ENCODE measurements at regions not wholly inside any gene's neighbourhood (a gene's known extent, or its start where the extent isn't known, plus 50 kb on each side); places are given as distances from the start of the nearest gene placed in this dataset.
"Not testable (repeated sequence)": the region's sequence is repeated elsewhere in the genome, so short reads cannot be mapped to it uniquely, and the experiment has no call there.

DNA sequence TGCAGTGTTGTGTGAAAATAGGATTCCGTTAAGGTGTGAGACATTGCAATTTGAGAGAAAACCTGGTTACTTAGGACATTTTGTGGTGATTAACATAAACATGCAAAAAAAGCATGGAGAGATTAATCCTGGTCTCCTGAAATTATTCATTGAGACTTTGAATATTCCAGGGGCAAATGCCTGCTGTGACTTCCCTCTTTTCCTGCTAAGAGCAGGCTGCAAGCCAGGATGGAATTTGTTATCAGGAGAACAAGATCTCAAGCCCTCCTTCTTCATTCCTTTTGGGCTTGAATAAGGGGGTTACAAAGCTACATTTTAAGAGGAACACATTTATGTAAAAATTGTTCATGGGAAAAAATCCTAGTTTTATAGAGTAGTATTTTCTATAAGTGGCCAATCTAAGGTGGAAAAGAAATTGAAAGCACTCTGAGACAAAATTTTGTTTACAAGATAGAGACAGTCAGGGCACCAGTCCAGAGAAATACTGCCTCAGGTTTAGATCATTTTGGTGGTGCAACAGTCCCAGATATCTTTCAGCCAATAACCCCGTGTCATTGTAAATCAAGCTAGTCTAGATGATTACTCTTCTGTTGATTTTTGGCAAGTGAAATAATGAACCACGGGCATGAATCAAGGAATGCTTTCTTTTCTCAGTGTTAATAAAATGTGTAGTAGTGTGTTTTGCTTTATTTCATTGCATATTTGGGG, 1528.3 kb upstream of the AGA start:
- no peak for DNase-seq (ENCODE audit: low read depth)

DNA sequence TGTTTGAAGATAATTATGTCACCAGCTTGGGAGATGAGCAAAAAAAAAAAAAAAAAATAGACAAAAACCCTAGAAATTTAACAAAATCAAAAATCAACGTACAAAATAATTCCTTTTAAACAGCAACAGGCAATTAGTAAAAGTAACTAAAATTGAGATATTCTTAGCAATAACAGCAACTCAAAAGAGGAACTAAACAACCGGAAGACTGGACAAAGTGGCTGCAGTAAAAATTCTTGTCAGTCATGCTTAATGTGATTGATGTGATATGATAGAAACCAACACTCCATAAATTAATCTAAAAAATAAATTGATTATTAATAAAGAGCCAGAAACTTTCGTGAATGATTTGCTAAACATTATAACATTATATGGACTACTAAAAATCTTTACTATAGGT, 1534.6 kb upstream of the AGA start:
- no peak for DNase-seq (ENCODE audit: low read depth)

DNA sequence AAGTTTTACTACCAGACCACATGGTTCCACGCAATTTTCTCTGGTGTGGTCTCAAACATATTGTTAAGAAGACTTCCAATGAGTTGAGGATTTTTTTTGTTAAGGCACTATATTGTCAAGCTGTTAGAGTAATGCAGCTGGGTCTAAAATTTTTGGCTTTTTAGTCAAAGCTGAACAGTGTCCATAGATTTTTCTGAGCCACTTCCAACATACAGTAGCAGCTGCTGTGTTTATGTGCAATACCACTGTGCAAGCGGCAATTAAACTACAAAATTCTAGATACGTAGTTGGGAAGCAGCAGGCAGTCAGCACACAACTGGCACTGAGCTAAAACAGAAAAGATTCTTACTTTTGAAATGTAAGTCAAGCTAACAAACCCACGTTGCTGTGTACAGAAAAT, 1551.1 kb upstream of the AGA start:
- DNase-seq (ENCODE audit: low read depth), result no peak

GRCh38 chr4:179001918-179002317, 1559.7 kb upstream of the AGA start:
- DNase-seq (ENCODE audit: low read depth), result no peak

DNA sequence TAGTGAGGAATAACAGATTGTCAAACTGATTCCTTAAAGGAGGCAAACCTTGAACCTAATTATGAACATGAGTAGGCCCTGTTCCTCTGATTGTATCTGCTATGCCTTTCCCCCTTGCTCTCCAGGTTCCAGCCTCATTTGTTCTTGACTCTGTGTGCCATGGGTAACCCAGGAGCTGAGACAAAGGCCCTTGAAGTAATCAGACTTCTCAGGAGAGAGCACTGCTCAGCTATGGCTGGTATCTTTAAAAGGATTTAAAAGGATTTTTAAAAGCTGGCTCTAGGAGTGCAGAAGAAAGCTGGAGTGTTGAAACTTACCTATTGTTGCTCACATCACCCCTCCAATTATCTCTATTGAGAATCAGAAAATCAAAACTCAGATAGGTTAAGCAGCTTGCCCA, 1565.5 kb upstream of the AGA start:
- DNase-seq (ENCODE audit: low read depth), result no peak

DNA sequence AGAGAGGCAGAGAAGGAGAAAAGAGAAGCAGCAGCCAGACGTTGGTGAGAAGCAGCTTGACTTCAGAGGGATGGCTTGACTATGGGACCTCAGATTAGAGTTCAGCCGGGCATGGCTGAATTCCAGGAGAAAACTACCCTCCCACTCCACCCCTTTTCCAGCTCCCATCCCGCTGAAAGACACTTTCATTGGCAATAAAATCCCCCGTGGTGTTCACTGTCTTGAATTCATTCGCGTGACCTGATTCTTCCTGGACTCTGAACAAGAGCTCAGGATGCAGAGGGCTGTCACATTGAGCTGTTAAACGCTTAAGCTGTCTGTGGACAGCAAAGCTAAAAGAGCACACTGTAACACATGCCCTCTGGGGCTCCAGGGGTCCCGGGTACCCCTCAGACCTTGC, 1575.3 kb upstream of the AGA start:
- no peak for DNase-seq (ENCODE audit: low read depth)

GRCh38 chr4:179027569-179027968, 1585.3 kb upstream of the AGA start:
- no peak for DNase-seq (ENCODE audit: low read depth)

DNA sequence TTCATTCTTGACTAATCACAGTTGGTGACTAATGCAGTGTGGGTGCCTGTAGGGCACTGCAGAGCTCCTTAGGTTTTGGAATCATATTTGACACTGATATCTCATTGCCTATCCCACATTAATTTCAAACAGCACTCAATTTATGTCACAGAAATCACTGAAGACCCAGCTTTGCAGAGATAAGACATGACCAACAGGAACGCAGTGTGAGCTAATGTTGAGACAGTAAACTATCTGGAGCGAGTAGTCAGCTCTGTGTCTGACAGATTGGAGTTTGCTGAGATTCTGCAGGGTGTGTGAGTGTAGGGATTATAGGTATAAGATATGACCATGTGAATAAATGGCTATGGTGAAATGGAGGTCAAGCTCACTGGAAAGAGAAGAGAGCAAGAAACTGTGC, 1586.1 kb upstream of the AGA start:
- DNase-seq (ENCODE audit: low read depth), result no peak

DNA sequence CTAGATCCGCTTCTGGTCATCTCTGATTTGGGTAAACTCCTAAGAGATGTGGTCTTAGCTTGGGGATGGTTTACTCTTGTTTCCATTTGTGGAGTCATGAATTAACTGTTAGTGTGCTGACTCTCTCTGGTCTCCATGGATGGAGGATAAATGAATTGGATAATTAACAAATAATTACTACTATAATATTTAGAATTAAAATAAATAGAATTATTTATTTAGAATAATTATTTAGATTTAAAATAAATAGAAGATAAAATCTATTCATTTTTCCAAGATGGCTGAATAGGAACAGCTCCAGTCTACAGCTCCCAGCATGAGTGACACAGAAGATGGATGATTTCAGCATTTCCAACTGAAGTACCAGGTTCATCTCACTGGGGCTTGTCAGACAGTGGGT, 1587.4 kb upstream of the AGA start:
- DNase-seq (ENCODE audit: low read depth), result no peak

DNA sequence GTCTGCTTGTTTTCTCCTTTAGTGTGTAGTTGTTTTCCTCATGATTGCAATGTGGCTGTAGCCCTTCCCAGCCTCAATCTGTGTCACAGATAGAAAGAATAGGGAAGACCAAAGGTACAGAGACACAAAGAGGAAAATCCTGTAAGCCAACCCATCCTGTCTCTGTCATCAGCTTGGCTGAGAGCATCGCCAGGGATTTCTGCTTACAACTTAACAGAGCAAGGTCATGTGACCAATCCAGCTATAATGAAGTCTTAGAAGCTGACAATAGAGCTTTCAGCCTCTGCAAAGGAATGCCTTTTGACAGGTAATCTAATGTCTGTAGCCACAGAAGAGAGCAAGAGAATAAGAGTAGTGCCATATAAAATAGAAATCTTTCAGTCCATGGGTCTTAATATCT, 1598.0 kb upstream of the AGA start:
- no peak for DNase-seq (ENCODE audit: low read depth)

GRCh38 chr4:179048839-179049453, 1606.7 kb upstream of the AGA start:
- DNase-seq (ENCODE audit: low read depth), result no peak

- no peak for DNase-seq (ENCODE audit: low read depth)
Measured at GRCh38 chr4:179051206-179051605, 1609.0 kb upstream of the AGA start.

GRCh38 chr4:179059396-179059795, 1617.2 kb upstream of the AGA start:
- DNase-seq (ENCODE audit: low read depth), result no peak

- DNase-seq (ENCODE audit: low read depth), result not testable (repeated sequence)
Measured at GRCh38 chr4:179066254-179066653, 1624.0 kb upstream of the AGA start.

DNA sequence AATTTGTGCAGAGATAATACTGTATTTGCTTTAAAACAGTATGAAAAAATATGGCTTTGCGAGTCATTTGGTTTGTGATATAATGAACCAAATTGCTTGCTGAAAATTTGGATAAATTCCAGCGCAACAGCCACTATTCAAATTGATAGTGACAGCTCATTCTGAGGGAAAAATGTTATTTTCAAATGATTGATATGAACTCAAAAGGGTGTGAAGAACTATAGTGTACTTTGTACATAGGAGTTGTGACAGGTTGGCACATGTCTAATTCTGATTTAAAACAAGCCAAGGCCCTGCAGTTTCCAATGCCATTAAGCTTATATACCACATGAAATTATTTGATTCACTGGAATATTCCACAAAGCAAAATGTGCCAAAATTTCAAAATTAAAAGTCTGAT, 1628.9 kb upstream of the AGA start:
- no peak for DNase-seq (ENCODE audit: low read depth)

DNA sequence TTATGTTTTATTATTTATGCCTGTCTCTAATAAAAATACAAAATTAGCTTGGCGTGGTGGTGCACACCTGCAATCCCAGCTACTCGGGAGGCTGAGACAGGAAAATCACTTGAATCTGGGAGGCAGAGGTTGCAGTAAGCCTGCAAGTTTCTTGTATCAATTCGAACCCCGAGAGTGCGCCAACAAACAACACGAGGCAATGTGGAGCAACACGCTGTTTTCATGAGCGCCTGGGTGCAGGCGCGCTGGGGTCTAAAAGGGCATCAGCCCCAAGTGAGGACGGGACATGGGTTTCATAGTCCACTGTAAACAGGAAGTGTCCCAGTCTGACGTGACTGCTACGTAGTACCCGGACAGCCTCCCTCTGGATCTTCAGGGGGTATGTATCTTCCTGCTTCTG, 1634.6 kb upstream of the AGA start:
- no peak for DNase-seq (ENCODE audit: low read depth)

- DNase-seq (ENCODE audit: low read depth), result no peak
Measured at GRCh38 chr4:179095585-179096221, 1653.5 kb upstream of the AGA start.

DNA sequence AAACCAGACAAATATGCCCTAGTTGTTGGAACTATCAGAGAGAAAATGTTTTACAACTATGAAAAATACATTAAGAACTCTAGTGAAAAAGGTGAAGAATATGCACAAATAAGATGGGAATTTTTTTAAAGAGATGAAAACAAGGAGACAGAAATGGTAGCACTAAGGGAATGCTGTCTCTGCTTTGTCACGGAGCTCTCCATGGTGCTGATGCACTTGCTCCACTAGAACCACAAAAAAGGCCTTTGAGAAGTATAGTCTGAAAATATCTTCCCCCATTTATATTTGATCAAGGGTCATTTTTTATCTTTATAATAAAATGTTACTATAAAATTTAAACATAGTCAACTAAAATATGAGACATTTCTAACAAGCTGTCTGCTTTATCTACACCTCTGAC, 1655.5 kb upstream of the AGA start:
- no peak for DNase-seq (ENCODE audit: low read depth)

DNA sequence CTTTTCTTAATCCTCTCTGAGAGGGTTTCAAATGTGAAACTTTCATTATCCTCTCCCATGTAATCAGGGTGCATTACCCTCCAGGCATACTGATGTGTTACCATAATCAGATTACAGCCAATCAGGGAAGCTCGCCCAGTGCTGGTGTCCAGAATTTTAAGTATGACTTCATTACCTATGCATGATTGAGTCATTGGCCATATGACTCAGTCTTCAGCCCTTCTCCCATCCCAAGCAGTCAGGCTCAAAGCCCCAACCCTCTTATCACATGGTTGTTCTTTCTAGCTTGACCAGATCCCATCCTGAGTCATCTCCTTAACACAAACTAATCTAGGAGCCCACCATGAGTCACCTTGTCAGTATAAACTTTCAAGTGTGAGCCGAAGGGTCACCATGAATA, 1668.1 kb upstream of the AGA start:
- DNase-seq (ENCODE audit: low read depth), result no peak

DNA sequence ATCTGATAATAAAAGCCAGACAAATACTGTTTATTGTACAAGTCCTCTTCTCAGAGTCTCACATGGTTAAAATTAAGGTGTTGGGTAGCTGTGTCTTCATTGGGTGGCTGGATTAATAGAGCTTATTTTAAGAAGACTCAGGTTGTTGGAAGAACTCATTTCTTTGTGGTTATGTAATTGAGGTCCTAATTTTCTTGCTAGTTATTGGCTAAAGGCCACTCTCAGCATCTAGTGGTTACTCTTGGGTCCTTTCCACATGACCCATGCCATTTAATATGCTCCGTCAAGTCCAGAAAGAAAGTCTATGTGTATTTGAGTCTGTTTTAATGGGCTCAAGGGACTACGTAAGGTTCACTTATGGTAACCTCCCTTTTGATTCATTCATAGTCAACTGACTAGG, 1668.6 kb upstream of the AGA start:
- no peak for DNase-seq (ENCODE audit: low read depth)

GRCh38 chr4:179112441-179113170, 1670.4 kb upstream of the AGA start:
- no peak for DNase-seq (ENCODE audit: low read depth)

DNA sequence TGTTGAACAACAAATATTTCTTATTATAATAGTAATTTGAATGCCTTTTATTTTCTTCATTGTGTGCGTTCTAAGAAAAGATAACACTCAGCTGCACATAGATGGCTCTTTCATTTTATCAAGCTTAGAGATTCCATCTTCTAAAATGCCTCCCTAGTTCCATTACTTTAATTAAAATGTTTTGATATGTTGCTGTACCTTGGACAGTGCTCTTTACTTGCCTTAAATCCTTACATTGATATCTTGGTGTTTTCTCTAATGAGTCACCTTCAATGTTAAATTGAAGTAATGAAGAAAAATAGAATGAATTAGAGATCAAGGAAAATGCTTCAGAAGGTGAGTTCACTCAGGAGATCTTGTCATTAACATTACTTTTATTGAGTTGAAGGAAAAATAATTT, 1672.4 kb upstream of the AGA start:
- no peak for DNase-seq (ENCODE audit: low read depth)

- no peak for DNase-seq (ENCODE audit: low read depth)
Measured at GRCh38 chr4:179116011-179116410, 1673.8 kb upstream of the AGA start.
